GM21367 (cell line): ENCODE measurements at regions not wholly inside any gene's neighbourhood (a gene's known extent, or its start where the extent isn't known, plus 50 kb on each side); places are given as distances from the start of the nearest gene placed in this dataset.
"Not testable (repeated sequence)": the region's sequence is repeated elsewhere in the genome, so short reads cannot be mapped to it uniquely, and the experiment has no call there.

Experiments used
- ATAC-seq: cut with Tn5 transposase; IDR thresholded peaks from one replicate; pipeline ENCODE4 v1.9.1; 2021; ENCODE audit not compliant: unreplicated experiment

DNA sequence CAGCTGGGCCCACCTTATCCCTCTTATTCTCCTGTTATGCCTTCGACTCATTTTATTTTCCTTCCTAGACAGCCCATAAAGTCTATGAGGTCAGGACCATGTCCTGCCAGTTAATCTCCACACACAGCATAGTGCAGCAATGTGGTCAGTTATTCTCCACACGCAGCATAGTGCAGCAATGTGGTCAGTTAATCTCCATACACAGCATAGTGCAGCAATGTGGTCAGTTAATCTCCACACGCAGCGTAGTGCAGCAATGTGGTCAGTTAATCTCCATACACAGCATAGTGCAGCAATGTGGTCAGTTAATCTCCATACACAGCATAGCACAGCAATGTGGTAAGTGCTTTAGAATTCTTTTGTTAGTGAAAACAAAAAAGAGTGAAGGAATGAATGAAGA is 77.8 kb downstream of the TEX36 start:
- ATAC-seq: no peak

DNA sequence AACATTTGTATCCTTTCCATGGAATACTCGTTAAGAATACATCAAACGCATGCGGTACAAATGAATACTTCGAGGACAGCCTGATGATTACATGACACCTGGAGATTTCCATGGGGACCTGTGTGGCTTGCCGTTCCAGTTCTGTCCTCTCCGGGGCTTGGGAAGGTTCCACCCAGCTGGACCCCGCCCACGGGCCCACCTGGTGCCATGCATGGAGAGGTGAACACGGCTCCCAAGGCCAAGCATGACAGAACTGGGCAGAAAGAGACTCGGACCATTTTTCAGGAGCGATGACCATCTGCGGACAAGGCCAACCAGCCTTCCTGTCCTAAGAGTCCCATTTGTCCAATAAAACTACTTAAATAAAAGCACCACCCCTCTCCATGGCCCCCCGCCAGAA is 80.1 kb downstream of the TEX36 start:
- ATAC-seq: no peak

GRCh38 chr10:125599194-125599593 is 83.8 kb downstream of the TEX36 start:
- no peak for ATAC-seq

GRCh38 chr10:125595911-125596310 is 87.1 kb downstream of the TEX36 start:
- ATAC-seq: no peak

DNA sequence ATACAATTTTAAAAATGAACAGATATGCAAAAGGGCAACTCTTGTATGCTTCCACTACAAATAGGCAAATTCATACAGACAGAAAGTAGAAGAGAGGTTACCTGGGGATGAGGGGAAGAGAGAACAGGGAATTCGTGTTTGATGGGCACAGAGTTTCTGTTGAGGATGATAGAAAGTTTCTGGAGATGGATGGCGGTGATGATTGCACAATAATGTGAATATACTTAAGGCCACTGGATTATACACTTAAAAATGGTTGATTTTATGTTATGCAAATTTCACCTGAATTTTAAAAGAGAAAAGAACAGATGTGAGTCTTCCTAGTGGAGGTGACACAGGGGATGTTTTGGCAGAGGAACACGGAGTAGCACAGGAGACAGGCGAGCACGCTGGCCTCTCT is 89.3 kb downstream of the TEX36 start:
- ATAC-seq: no peak

GRCh38 chr10:125592897-125593296 is 90.1 kb downstream of the TEX36 start:
- no peak for ATAC-seq

GRCh38 chr10:125591886-125592285 is 91.1 kb downstream of the TEX36 start:
- no peak for ATAC-seq

DNA sequence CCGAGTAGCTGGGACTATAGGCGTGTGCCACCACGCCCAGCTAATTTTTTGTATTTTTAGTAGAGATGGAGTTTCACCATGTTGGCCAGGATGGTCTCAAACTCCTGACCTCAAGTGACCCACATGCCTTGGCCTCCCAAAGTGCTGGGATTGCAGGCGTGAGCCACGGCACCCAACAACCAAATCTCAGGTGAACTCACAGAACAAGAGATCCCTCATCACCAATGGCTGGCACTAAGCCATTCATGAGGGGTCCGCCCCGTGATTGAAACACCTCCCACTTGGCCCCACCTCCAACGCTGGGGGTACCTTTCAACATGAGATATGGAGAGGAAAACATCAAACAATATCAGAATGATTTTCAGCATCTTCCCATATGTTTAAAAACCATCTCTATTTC is 94.2 kb downstream of the TEX36 start:
- not testable (repeated sequence) for ATAC-seq

DNA sequence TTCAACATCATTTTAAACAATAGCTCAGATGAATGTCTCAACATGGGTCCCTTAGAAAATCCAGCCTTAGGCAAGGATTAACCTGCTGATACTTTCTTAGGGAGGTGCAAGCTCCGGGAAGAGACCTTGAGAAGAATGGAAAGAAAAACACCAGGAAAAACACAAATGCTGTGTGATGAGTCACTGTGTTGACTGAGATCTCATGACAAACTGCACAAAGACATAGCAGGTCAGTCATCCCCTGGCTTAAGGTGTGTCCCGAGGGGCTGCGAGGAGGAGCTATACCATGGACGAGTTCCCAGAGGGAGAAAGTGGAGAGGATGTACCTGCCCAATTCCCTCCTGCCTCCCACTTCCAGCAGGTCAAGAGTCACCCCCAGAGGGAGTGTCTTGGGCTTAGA is 98.0 kb downstream of the TEX36 start:
- no peak for ATAC-seq

DNA sequence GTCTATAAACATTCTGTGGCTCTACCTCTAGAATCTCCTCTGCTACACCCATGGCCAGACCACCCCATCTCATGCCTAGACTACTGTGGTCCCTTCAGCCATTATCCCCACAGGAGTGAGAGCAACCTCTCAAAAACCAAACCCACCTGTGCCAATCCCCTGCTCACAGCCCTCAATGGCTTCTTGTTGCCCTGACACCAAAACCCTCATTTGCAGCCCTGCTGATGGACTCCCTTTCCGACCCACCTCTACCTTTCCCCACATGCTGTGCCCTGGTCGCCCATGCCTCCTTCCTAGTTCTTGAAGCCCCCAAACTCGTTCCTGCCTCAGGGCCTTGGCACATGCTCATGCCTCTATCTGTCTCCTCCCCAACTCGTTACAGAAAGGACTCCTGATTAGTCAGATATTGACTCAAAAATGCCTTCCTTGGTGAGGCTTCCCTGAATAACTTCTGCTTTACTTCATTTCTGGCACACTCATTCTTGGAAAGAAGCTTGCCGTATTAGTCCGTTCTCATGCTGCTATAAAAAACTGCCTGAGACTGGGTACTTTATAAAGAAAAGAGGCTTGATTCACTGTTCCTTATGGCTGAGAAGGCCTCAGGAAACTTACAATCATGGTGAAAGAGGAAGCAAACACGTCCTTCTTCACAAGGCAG is 104.2 kb downstream of the TEX36 start:
- ATAC-seq: no peak

DNA sequence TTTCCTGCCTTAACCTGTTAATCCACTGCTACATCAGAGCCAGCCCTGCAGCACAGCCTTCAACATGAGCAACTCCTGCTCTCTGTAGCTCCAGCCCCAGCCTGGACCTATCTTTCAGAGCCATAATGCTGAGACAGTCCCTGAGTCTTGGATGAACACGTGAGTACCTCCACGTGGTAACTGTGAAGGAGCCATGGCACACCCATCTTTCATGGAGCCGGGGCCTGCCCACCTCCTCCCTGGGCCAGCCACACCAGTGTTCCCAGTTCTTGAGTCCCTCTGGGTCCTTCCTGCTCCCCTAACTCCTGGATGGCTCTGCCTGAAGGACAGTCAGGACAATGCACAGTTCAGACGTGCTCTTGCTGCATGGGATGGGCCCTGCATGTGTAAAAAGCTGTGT is 107.1 kb downstream of the TEX36 start:
- ATAC-seq: no peak

DNA sequence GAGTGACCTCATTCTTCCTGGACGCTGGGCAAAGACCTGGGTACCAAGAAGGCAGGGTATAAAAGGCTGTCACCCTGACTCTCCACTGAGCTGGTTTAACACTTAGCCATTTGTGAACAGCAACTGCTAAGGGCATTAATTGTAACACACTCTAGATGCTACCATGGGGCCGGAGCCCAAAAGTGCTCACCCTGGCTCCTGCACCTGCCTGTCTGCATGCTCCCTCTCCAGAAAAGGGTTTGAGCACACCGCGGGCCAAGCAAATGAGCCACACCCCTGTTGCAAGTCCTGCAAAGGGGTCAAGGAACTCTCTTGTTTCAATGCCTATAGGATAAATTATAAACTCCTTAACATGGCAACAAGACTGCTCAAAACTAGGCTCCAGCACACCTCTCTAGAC is 114.8 kb downstream of the TEX36 start:
- no peak for ATAC-seq

DNA sequence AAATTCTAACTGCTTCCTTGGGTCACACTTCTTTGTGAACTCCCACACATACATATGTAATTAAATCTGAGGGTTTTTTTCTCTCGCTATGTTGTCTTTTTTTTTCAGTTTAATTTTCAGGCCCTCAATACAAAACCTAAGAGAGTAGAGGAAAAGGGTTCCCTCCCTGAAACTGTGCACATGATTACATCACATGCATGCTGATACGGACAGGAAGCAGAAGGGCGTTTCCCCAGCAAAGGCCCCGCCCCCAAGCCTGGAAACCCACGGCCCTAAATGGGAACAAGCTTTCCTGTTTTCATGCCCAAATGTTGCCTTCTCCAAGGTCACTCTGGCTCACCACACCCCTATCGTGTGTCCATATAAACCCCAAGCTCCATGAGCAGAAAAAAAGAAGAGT is 115.4 kb downstream of the TEX36 start:
- no peak for ATAC-seq

DNA sequence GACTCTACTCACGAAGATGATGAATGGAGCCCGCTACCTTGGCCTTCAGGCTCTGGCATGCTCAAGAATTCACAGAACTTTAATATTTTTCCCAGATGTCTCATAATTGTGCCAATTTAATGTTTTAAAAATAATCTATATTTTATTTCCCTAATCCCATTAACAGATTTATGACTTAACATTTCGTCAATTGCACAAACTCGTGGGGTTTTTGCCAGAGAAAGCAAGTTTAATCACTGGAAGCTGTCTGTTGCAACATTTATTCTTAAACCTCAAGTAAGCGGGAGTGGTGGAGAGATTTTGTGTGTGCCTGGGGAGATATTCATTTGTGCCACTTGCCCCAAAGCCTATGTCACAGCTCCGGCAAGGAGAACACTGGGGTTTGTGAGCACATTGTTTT is 117.9 kb downstream of the TEX36 start:
- ATAC-seq: no peak

DNA sequence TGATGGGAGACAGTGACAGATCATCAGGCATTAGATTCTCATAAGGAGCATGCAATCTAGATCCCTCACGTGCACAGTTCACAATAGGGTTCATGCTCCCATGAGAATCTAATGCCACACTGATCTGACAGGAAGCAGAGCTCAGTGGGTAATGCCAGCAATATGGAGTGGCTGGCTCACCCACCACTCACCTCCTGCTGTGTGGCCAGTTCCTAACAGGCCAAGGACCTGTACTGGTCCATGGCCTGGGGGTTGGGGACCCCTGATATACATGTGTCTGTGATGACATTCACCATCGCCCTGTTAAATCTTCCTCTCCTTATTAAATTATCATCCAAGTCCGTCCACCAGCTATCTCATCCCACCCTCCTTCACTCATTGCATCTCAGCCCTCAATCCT is 118.4 kb downstream of the TEX36 start:
- ATAC-seq: no peak

DNA sequence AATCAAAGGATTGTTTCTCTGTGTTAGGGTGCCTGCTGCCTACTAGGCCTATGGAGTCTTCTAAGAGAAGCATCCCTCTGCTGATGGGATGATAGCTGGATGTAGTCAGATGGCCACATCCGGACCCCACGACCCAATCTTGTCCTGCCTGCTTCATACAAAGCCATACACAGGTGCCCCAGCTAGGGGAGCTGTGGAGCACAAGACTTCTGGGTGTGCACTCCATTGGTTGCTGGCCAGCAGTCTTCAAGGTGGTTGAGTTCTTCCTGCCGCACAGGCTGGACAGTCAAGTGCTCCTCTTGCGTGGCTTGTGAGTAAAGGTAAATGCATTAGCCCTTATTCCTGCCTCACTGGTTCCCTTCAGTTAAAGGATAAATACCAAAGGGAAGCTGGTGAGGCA is 120.2 kb downstream of the TEX36 start:
- no peak for ATAC-seq

- no peak for ATAC-seq
These were observed 122.0 kb downstream of the TEX36 start for GRCh38 chr10:125560947-125561346.

GRCh38 chr10:125559210-125559609 is 123.8 kb downstream of the TEX36 start:
- peak; percentile 78 for ATAC-seq

- ATAC-seq: no peak
These were observed 125.0 kb downstream of the TEX36 start for GRCh38 chr10:125557801-125558505.

DNA sequence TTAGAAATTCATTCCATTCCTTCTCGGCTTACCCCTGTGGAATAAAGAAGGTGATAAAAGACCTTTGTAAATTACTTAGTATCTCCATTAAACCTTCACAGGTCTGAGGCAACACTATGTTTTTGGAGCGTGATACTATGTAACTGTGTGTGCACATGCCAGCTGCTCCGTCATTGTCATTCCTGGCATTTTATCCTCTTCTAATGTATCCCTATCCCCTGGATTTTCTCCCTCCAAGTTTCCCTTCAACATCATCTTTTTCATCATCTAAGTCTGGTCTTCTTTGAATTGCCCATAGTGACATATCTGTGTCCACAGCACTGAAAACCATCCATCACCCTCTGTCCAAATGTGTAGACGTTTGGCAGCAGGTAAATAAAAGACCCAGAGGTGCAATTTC is 125.7 kb downstream of the TEX36 start:
- no peak for ATAC-seq

DNA sequence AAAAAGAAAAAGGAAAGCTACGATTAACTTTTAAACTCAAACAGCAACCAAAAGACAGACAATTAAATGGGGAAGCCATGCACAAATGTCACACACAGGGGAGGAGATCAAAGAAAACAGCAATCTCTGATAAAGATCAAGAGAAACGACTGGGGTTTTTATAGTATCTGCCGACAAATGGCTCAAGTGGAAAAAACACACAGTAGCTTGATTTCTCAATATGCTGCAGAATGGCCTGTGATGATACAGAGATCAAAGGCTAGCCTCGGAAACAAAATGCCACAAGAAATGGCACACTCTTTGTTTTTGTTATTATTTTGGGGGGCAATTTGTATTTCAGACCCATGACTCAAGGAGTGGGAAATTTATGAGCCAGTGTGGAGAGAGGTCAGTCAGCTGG is 126.1 kb downstream of the TEX36 start:
- ATAC-seq: no peak

DNA sequence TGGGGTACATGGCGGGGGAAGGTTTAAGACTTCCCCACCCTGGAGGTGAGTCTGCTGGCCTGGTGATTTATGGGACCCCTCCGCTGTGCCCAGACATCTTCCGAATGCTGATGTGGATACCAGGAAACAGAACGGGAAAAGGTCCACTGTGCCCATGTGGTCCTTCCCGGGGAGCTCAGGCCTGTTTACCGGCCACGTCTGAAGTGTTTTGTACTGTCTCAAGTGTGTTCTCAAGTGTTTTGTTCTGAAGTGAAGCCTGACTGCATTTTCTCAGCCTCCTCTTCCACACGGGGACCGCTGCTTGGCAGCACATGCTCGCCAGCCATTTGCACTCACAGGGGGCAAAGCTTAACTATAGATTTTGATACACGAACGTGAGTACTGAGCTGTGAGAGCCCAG is 127.2 kb downstream of the TEX36 start:
- ATAC-seq: no peak

- ATAC-seq: no peak
These were observed 127.7 kb downstream of the TEX36 start for GRCh38 chr10:125555267-125555666.
